ENCODE measurements at regions not wholly inside any gene's neighbourhood (a gene's known extent, or its start where the extent isn't known, plus 50 kb on each side); places are given as distances from the start of the nearest gene placed in this dataset.

GRCh38 chr11:112477581-112478317 is 217.1 kb upstream of the PLET1 start:
- no peak for DNase-seq (ENCODE audit: low spot score)
- H3K27me3 ChIP-seq = no peaks in the 10 kb centered on the region
- H3K4me3 ChIP-seq = no peak overlapping the region
- no peaks in the 10 kb centered on the region for H3K36me3 ChIP-seq
- H3K9me3 ChIP-seq = no peaks in the 10 kb centered on the region
- TF ChIP-seq, protein P1, sequence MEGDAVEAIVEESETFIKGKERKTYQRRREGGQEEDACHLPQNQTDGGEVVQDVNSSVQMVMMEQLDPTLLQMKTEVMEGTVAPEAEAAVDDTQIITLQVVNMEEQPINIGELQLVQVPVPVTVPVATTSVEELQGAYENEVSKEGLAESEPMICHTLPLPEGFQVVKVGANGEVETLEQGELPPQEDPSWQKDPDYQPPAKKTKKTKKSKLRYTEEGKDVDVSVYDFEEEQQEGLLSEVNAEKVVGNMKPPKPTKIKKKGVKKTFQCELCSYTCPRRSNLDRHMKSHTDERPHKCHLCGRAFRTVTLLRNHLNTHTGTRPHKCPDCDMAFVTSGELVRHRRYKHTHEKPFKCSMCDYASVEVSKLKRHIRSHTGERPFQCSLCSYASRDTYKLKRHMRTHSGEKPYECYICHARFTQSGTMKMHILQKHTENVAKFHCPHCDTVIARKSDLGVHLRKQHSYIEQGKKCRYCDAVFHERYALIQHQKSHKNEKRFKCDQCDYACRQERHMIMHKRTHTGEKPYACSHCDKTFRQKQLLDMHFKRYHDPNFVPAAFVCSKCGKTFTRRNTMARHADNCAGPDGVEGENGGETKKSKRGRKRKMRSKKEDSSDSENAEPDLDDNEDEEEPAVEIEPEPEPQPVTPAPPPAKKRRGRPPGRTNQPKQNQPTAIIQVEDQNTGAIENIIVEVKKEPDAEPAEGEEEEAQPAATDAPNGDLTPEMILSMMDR (IDR thresholded peaks at IDR 0.05) = no peak
- no peak overlapping the region for H3K27ac ChIP-seq
- H3K4me1 ChIP-seq = no peaks in the 10 kb centered on the region

GRCh38 chr11:112478806-112479205 is 218.1 kb upstream of the PLET1 start:
- Histone ChIP-seq H3K36me3 (no peaks in the 10 kb centered on the region), H3K4me1 (no peaks in the 10 kb centered on the region), H3K4me3 (no peak overlapping the region), H3K27ac (no peak overlapping the region), H3K9me3 (no peaks in the 10 kb centered on the region), H3K27me3 (no peaks in the 10 kb centered on the region)
- TF ChIP-seq, protein P1 (IDR thresholded peaks at IDR 0.05) = no peak
- DNase-seq (ENCODE audit: low spot score) = no peak

DNA sequence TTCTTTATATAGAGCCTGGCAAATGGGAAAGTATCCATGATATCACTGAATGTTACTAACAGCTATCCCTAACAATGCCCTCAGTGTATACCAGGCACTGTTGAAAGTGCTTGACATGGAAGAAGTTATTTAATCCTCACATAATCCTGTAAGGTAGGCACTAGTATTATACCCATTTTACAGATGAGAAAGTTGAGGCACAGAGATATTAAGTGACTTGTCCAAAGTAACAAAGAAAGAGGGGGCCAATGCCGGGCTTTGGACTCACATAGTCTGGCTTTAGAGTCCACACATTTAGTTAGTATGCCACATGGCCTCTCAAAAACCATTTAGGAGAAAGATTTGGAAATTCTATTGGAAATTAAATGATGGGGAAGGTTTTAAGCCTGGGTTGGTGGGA is 220.8 kb upstream of the PLET1 start:
- DNase-seq (ENCODE audit: low spot score) = no peak
- TF ChIP-seq, protein P1 (IDR thresholded peaks at IDR 0.05) = no peak
- no peaks in the 10 kb centered on the region for H3K36me3 ChIP-seq
- no peaks in the 10 kb centered on the region for H3K9me3 ChIP-seq
- H3K27ac ChIP-seq = no peak overlapping the region
- H3K4me1 ChIP-seq = no peaks in the 10 kb centered on the region
- no peak overlapping the region for H3K4me3 ChIP-seq
- H3K27me3 ChIP-seq = no peaks in the 10 kb centered on the region

DNA sequence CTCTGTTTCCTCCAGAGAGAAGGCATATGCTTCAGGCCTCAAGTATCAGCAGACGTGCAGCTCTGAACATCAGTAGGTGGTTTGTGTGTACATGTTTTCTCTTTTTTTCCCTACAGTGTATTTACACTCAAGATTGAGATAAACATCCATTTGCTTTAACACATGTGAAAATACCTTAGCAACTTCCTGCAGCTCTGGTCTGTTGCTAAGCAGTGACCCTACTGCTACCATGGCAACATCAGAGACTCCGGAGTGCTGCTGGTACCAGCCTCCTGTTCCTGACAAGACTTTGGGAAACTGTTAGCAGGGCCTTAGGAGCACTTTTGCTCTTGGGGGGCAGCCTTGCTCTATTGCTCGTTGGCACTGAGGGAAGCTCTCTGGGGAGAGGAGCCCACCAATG is 221.2 kb upstream of the PLET1 start:
- no peaks in the 10 kb centered on the region for H3K36me3 ChIP-seq
- H3K4me3 ChIP-seq = no peak overlapping the region
- H3K27ac ChIP-seq = no peak overlapping the region
- no peaks in the 10 kb centered on the region for H3K9me3 ChIP-seq
- H3K4me1 ChIP-seq = no peaks in the 10 kb centered on the region
- DNase-seq (ENCODE audit: low spot score) = no peak
- H3K27me3 ChIP-seq = no peaks in the 10 kb centered on the region
- TF ChIP-seq, protein P1 (IDR thresholded peaks at IDR 0.05) = no peak

DNA sequence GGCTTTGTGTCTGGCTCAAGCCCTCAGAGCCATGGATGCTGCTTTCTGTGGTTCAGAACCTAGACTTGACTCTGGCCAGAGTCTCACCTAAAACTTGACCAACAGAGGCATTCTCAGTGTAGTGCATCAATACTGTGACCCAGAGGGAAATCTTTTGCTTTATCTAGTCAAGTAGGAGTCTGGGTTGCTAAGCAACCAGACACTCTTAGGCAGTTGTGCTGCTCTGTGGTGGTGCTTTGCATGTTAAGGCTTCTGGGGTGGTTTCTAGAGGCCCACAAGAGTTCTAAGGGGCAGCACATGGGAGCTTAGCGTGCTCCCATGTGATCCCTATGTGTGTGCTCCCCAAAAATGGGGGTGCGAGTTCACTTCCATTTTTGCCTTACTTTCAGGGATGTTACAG is 224.6 kb upstream of the PLET1 start:
- Histone ChIP-seq H3K4me1 (no peaks in the 10 kb centered on the region), H3K36me3 (no peaks in the 10 kb centered on the region), H3K27me3 (no peaks in the 10 kb centered on the region), H3K9me3 (no peaks in the 10 kb centered on the region), H3K27ac (no peak overlapping the region), H3K4me3 (no peak overlapping the region)
- DNase-seq (ENCODE audit: low spot score) = no peak
- TF ChIP-seq, protein P1 (IDR thresholded peaks at IDR 0.05) = no peak

GRCh38 chr11:112497826-112498225 is 237.2 kb upstream of the PLET1 start:
- Histone ChIP-seq H3K4me1 (no peaks in the 10 kb centered on the region), H3K4me3 (no peak overlapping the region), H3K36me3 (no peaks in the 10 kb centered on the region), H3K9me3 (no peaks in the 10 kb centered on the region), H3K27me3 (no peaks in the 10 kb centered on the region), H3K27ac (no peak overlapping the region)
- DNase-seq (ENCODE audit: low spot score) = no peak
- TF ChIP-seq, protein P1 (IDR thresholded peaks at IDR 0.05) = no peak
